ENCODE measurements at regions not wholly inside any gene's neighbourhood (a gene's known extent, or its start where the extent isn't known, plus 50 kb on each side); places are given as distances from the start of the nearest gene placed in this dataset.

DNA sequence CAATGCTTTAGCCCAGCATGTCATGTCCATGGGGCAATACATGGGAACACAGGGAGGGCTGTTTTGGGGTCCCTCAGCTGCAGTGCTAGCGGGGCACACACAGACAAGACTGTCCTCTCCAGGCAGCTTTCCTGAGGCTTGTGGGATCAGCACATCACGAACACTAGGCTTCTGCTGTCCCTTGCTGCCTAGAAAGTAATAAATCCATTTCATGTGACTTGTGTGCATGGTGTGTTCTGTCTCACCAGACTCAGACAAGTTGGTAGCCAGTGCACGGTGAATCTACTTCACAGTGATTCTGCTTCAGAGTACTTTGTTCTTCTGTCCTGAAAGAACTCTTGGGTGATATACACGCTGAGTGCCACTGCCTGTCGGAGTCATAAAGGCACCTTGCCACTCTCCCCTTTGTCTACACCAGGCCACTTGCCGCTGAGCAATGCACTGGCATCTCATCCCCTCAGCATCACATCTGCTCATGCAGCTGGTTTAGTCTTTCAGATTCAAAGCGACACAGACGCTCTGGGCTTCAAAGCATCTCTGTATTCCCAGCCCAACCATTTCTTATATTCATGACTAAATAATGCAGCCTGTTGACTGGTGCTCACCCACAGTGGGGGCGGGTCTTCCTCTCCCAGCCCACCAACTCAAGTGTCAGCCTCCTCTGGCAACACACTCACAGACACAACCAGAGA, 95.2 kb upstream of the COX10 start:
- TF ChIP-seq, protein P1, sequence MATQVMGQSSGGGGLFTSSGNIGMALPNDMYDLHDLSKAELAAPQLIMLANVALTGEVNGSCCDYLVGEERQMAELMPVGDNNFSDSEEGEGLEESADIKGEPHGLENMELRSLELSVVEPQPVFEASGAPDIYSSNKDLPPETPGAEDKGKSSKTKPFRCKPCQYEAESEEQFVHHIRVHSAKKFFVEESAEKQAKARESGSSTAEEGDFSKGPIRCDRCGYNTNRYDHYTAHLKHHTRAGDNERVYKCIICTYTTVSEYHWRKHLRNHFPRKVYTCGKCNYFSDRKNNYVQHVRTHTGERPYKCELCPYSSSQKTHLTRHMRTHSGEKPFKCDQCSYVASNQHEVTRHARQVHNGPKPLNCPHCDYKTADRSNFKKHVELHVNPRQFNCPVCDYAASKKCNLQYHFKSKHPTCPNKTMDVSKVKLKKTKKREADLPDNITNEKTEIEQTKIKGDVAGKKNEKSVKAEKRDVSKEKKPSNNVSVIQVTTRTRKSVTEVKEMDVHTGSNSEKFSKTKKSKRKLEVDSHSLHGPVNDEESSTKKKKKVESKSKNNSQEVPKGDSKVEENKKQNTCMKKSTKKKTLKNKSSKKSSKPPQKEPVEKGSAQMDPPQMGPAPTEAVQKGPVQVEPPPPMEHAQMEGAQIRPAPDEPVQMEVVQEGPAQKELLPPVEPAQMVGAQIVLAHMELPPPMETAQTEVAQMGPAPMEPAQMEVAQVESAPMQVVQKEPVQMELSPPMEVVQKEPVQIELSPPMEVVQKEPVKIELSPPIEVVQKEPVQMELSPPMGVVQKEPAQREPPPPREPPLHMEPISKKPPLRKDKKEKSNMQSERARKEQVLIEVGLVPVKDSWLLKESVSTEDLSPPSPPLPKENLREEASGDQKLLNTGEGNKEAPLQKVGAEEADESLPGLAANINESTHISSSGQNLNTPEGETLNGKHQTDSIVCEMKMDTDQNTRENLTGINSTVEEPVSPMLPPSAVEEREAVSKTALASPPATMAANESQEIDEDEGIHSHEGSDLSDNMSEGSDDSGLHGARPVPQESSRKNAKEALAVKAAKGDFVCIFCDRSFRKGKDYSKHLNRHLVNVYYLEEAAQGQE (IDR thresholded peaks at IDR 0.05; ENCODE audit: unreplicated experiment): no peak
- TF ChIP-seq ZNF114 (CRISPR knock-in tag; IDR thresholded peaks at IDR 0.05): no peak
- TF ChIP-seq CREB1 (CRISPR knock-in tag; IDR thresholded peaks at IDR 0.05; ENCODE audit: low read depth): no peak
- no peak for TF ChIP-seq JUNB (IDR thresholded peaks at IDR 0.05; ENCODE audit: unreplicated experiment)
- H3K9me2 ChIP-seq (ENCODE audit: insufficient read depth): peaks cover 29% of the 10 kb centered on the region
- Mint-ChIP-seq H3K27me3 (ENCODE audit: insufficient read depth, low read depth, poor library complexity) (no peaks in the 10 kb centered on the region), H3K36me3 (ENCODE audit: low read depth) (peaks cover 6% of the 10 kb centered on the region), H3K4me1 (peaks cover 50% of the 10 kb centered on the region), H3K4me3 (no peak overlapping the region), H3K27ac (no peak overlapping the region), H3K9me3 (no peaks in the 10 kb centered on the region)
- H4K20me1 ChIP-seq (replicated peaks; ENCODE audit: insufficient read depth): no peaks in the 10 kb centered on the region
- peak; percentile 42 for ATAC-seq
- no peaks in the 10 kb centered on the region for H3K79me2 ChIP-seq (replicated peaks; ENCODE audit: insufficient read depth)
- H3K4me2 ChIP-seq: no peak overlapping the region
- H3K4me3 ChIP-seq: no peak overlapping the region
- peaks cover 21% of the 10 kb centered on the region for H3K4me1 ChIP-seq (ENCODE audit: insufficient read depth)
- no peak overlapping the region for H2AFZ ChIP-seq
- H3F3A ChIP-seq (replicated peaks; ENCODE audit: low read depth): no peaks in the 10 kb centered on the region
- no peaks in the 10 kb centered on the region for H3K36me3 ChIP-seq (ENCODE audit: insufficient read depth)
- H3K27ac ChIP-seq (ENCODE audit: low read depth): no peak overlapping the region
- peak; percentile 24 for DNase-seq (ENCODE audit: low spot score)
- no peaks in the 10 kb centered on the region for H3K27me3 ChIP-seq (ENCODE audit: insufficient read depth)

DNA sequence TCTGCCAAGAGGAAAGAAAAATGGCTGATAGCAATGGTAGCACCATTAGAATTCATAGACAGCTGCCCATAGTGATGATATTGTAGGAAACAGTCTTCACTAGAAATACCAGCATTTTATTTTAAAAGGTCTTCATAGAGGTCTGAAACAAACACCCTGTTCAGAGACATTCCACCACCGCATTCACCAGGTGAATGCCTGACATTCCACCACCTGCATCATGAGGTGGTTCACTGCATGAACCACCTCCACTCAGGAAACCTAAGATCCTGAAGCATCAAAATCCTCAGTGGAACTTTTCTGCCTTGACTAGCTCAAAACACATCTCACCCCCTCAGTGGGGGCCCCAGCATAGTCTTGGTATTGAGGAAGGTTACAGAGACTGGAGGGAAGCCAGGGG, 91.5 kb upstream of the COX10 start:
- Histone ChIP-seq H3K27ac (ENCODE audit: low read depth) (no peak overlapping the region), H3F3A (replicated peaks; ENCODE audit: low read depth) (no peaks in the 10 kb centered on the region), H3K79me2 (replicated peaks; ENCODE audit: insufficient read depth) (no peaks in the 10 kb centered on the region), H3K27me3 (ENCODE audit: insufficient read depth) (no peaks in the 10 kb centered on the region), H2AFZ (no peak overlapping the region), H3K36me3 (ENCODE audit: insufficient read depth) (no peaks in the 10 kb centered on the region), H3K9me2 (ENCODE audit: insufficient read depth) (peaks cover 39% of the 10 kb centered on the region), H3K4me1 (ENCODE audit: insufficient read depth) (peaks cover 16% of the 10 kb centered on the region), H4K20me1 (replicated peaks; ENCODE audit: insufficient read depth) (no peaks in the 10 kb centered on the region), H3K4me3 (no peak overlapping the region), H3K4me2 (peak overlapping the region; percentile 48; the same call in 1 of the 2 replicates)
- H3K27ac Mint-ChIP-seq: no peak overlapping the region
- no peak overlapping the region for H3K4me3 Mint-ChIP-seq
- H3K9me3 Mint-ChIP-seq: no peaks in the 10 kb centered on the region
- TF ChIP-seq, protein P2, sequence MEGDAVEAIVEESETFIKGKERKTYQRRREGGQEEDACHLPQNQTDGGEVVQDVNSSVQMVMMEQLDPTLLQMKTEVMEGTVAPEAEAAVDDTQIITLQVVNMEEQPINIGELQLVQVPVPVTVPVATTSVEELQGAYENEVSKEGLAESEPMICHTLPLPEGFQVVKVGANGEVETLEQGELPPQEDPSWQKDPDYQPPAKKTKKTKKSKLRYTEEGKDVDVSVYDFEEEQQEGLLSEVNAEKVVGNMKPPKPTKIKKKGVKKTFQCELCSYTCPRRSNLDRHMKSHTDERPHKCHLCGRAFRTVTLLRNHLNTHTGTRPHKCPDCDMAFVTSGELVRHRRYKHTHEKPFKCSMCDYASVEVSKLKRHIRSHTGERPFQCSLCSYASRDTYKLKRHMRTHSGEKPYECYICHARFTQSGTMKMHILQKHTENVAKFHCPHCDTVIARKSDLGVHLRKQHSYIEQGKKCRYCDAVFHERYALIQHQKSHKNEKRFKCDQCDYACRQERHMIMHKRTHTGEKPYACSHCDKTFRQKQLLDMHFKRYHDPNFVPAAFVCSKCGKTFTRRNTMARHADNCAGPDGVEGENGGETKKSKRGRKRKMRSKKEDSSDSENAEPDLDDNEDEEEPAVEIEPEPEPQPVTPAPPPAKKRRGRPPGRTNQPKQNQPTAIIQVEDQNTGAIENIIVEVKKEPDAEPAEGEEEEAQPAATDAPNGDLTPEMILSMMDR (conservative IDR thresholded peaks at IDR 0.05; ENCODE audit: low read depth in 2 of 2): no peak
- TF ChIP-seq, protein P3, sequence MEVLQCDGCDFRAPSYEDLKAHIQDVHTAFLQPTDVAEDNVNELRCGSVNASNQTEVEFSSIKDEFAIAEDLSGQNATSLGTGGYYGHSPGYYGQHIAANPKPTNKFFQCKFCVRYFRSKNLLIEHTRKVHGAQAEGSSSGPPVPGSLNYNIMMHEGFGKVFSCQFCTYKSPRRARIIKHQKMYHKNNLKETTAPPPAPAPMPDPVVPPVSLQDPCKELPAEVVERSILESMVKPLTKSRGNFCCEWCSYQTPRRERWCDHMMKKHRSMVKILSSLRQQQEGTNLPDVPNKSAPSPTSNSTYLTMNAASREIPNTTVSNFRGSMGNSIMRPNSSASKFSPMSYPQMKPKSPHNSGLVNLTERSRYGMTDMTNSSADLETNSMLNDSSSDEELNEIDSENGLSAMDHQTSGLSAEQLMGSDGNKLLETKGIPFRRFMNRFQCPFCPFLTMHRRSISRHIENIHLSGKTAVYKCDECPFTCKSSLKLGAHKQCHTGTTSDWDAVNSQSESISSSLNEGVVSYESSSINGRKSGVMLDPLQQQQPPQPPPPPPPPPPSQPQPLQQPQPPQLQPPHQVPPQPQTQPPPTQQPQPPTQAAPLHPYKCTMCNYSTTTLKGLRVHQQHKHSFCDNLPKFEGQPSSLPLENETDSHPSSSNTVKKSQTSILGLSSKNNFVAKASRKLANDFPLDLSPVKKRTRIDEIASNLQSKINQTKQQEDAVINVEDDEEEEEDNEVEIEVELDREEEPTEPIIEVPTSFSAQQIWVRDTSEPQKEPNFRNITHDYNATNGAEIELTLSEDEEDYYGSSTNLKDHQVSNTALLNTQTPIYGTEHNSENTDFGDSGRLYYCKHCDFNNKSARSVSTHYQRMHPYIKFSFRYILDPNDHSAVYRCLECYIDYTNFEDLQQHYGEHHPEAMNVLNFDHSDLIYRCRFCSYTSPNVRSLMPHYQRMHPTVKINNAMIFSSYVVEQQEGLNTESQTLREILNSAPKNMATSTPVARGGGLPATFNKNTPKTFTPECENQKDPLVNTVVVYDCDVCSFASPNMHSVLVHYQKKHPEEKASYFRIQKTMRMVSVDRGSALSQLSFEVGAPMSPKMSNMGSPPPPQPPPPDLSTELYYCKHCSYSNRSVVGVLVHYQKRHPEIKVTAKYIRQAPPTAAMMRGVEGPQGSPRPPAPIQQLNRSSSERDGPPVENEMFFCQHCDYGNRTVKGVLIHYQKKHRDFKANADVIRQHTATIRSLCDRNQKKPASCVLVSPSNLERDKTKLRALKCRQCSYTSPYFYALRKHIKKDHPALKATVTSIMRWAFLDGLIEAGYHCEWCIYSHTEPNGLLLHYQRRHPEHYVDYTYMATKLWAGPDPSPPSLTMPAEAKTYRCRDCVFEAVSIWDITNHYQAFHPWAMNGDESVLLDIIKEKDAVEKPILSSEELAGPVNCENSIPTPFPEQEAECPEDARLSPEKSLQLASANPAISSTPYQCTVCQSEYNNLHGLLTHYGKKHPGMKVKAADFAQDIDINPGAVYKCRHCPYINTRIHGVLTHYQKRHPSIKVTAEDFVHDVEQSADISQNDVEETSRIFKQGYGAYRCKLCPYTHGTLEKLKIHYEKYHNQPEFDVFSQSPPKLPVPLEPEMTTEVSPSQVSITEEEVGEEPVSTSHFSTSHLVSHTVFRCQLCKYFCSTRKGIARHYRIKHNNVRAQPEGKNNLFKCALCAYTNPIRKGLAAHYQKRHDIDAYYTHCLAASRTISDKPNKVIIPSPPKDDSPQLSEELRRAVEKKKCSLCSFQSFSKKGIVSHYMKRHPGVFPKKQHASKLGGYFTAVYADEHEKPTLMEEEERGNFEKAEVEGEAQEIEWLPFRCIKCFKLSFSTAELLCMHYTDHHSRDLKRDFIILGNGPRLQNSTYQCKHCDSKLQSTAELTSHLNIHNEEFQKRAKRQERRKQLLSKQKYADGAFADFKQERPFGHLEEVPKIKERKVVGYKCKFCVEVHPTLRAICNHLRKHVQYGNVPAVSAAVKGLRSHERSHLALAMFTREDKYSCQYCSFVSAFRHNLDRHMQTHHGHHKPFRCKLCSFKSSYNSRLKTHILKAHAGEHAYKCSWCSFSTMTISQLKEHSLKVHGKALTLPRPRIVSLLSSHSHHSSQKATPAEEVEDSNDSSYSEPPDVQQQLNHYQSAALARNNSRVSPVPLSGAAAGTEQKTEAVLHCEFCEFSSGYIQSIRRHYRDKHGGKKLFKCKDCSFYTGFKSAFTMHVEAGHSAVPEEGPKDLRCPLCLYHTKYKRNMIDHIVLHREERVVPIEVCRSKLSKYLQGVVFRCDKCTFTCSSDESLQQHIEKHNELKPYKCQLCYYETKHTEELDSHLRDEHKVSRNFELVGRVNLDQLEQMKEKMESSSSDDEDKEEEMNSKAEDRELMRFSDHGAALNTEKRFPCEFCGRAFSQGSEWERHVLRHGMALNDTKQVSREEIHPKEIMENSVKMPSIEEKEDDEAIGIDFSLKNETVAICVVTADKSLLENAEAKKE (CRISPR knock-in tag; IDR thresholded peaks at IDR 0.05): peak; percentile 55; the same call in 1 of the 2 replicates
- H3K36me3 Mint-ChIP-seq (ENCODE audit: low read depth): peaks cover 10% of the 10 kb centered on the region
- no peaks in the 10 kb centered on the region for H3K27me3 Mint-ChIP-seq (ENCODE audit: insufficient read depth, low read depth, poor library complexity)
- ATAC-seq (no peak), DNase-seq (ENCODE audit: low spot score) (peak; percentile 19)
- peaks cover 27% of the 10 kb centered on the region for H3K4me1 Mint-ChIP-seq

Measured in GM23338 (cell line).